Hepatocyte (in vitro differentiated cells): ENCODE measurements at regions not wholly inside any gene's neighbourhood (a gene's known extent, or its start where the extent isn't known, plus 50 kb on each side); places are given as distances from the start of the nearest gene placed in this dataset.

Source experiments
- DNase-seq: peaks from one replicate; pipeline ENCODE4 v3.0.0-alpha.2; 2016; ENCODE audit warnings: low spot score
- H2AFZ ChIP-seq: fragments of 200-600 bp; sonication (generic); 2 replicates; pipeline ENCODE4 v1.6.0; 2016; ENCODE audit warnings: antibody characterized with exemption, mild to moderate bottlenecking
- H3K27ac ChIP-seq: fragments of 200-600 bp; sonication (generic); 2 replicates; pipeline ENCODE4 v1.5.1; 2016; ENCODE audit warnings: mild to moderate bottlenecking
- H3K27me3 ChIP-seq: fragments of 200-600 bp; sonication (generic); 2 replicates; pipeline ENCODE4 v1.6.1; 2016
- H3K36me3 ChIP-seq: fragments of 200-600 bp; sonication (generic); replicated peaks from 2 replicates; pipeline ENCODE4 v1.5.1; 2016; ENCODE audit warnings: low read depth; ENCODE audit not compliant: insufficient read depth
- H3K4me1 ChIP-seq: fragments of 200-600 bp; sonication (generic); 2 replicates; pipeline ENCODE4 v1.5.1; 2016; ENCODE audit warnings: mild to moderate bottlenecking, moderate library complexity; ENCODE audit not compliant: insufficient read depth
- H3K4me2 ChIP-seq: fragments of 200-600 bp; sonication (generic); 2 replicates; pipeline ENCODE4 v1.6.0; 2016
- H3K4me3 ChIP-seq: fragments of 200-600 bp; sonication (generic); 2 replicates; pipeline ENCODE4 v1.5.1; 2016; ENCODE audit warnings: mild to moderate bottlenecking
- H3K79me2 ChIP-seq: fragments of 200-600 bp; sonication (generic); 2 replicates; pipeline ENCODE4 v1.6.0; 2017; ENCODE audit warnings: mild to moderate bottlenecking
- H3K9me2 ChIP-seq: fragments of 200-600 bp; sonication (generic); replicated peaks from 2 replicates; pipeline ENCODE4 v1.6.0; 2017; ENCODE audit warnings: mild to moderate bottlenecking; ENCODE audit not compliant: insufficient read depth
- H3K9me3 ChIP-seq: fragments of 200-600 bp; sonication (generic); 2 replicates; pipeline ENCODE4 v1.5.1; 2016; ENCODE audit warnings: low read depth, mild to moderate bottlenecking
- H4K20me1 ChIP-seq: fragments of 200-600 bp; sonication (generic); 2 replicates; pipeline ENCODE4 v1.6.0; 2016; ENCODE audit warnings: mild to moderate bottlenecking; ENCODE audit not compliant: insufficient read depth, poor library complexity, severe bottlenecking
- EZH2 ChIP-seq: fragments of 200-600 bp; sonication (generic); IDR thresholded peaks from 2 replicates; pipeline ENCODE4 v1.6.1; 2016; ENCODE audit warnings: antibody characterized with exemption, mild to moderate bottlenecking, borderline replicate concordance
- EZH2phosphoT487 ChIP-seq: fragments of 200-600 bp; sonication (generic); IDR thresholded peaks from one replicate; pipeline ENCODE4 v1.6.1; 2018; ENCODE audit warnings: antibody characterized with exemption, mild to moderate bottlenecking, low read depth, moderate library complexity; ENCODE audit not compliant: unreplicated experiment, severe bottlenecking
- WGBS: methylation state at CpG from one replicate; pipeline ENCODE4 v1.1.6; 2016; ENCODE audit warnings: low lambda C conversion rate; ENCODE audit errors: missing lambda C conversion rate; 5-methylcytosine and 5-hydroxymethylcytosine counted together
- TF ChIP-seq, protein P1 (sequence below): fragments of 200-600 bp; sonication (generic); IDR thresholded peaks from 2 replicates; pipeline ENCODE4 v1.5.1; 2016; ENCODE audit warnings: antibody characterized with exemption, mild to moderate bottlenecking; ENCODE audit not compliant: poor library complexity

DNA sequence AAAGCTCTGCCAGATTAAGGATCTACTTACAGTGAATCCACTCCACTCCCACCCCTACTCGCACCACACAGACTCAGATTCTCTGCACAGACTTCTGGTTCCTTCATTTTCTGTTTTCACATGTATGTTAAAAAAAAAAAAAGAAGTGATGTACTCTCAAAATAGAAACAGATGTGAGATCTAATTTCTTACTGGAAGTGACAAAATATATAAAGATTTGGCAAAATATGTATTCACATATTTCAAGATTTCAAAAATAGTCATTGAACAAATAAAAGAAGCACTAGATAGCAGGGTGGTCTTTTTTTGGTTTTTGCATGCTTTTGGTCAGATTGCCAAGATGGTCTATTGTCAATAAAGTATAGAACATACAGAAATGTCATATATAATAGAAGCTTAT lies 379.2 kb downstream of the TMEM167A start:
- no peak for DNase-seq
- no peaks in the 10 kb centered on the region for H3K79me2 ChIP-seq
- no peak overlapping the region for H3K4me3 ChIP-seq
- H3K36me3 ChIP-seq: no peaks in the 10 kb centered on the region
- TF ChIP-seq EZH2: no peak
- TF ChIP-seq, protein P1, sequence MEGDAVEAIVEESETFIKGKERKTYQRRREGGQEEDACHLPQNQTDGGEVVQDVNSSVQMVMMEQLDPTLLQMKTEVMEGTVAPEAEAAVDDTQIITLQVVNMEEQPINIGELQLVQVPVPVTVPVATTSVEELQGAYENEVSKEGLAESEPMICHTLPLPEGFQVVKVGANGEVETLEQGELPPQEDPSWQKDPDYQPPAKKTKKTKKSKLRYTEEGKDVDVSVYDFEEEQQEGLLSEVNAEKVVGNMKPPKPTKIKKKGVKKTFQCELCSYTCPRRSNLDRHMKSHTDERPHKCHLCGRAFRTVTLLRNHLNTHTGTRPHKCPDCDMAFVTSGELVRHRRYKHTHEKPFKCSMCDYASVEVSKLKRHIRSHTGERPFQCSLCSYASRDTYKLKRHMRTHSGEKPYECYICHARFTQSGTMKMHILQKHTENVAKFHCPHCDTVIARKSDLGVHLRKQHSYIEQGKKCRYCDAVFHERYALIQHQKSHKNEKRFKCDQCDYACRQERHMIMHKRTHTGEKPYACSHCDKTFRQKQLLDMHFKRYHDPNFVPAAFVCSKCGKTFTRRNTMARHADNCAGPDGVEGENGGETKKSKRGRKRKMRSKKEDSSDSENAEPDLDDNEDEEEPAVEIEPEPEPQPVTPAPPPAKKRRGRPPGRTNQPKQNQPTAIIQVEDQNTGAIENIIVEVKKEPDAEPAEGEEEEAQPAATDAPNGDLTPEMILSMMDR: no peak
- no peak for TF ChIP-seq EZH2phosphoT487
- H2AFZ ChIP-seq: no peak overlapping the region
- H3K27ac ChIP-seq: no peak overlapping the region
- H4K20me1 ChIP-seq: no peaks in the 10 kb centered on the region
- no peaks in the 10 kb centered on the region for H3K9me2 ChIP-seq
- no peaks in the 10 kb centered on the region for H3K9me3 ChIP-seq
- 94% methylated on average over 1 of the region's 1 CpG for WGBS
- H3K4me2 ChIP-seq: no peak overlapping the region
- no peaks in the 10 kb centered on the region for H3K27me3 ChIP-seq
- H3K4me1 ChIP-seq: no peaks in the 10 kb centered on the region

DNA sequence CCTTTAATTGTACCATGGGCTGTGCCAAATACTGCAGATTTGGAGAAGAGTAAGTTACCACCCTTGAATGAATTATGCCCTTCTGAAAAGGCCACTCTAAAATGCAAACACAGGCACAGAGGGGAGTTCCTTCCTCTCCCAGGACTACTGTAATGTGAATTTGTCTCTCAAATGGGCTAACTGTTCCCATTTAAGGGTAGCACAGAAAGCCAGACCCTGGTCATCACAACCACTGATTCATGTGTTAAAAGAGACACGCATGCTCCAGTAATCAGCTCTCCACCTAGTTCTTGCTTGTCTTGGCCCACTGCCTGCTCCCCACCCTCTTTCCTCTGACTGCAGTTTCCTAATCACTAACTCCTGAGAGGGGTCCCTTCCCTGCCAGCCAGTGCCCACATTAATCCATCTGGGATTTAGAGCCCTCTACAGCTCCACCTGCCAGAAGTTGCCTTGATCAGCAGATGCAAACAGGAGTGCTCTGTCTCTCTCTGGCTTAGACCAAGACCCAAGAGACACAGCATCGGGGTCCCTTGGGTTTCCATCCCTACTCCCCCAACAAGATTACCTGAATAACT lies 382.4 kb downstream of the TMEM167A start:
- TF ChIP-seq EZH2 (no peak), EZH2phosphoT487 (no peak)
- TF ChIP-seq, protein P1: no peak
- Histone ChIP-seq H3K79me2 (no peaks in the 10 kb centered on the region), H3K27me3 (no peaks in the 10 kb centered on the region), H3K9me3 (no peaks in the 10 kb centered on the region), H3K36me3 (no peaks in the 10 kb centered on the region), H3K4me2 (no peak overlapping the region), H3K4me3 (no peak overlapping the region), H2AFZ (no peak overlapping the region), H3K4me1 (no peaks in the 10 kb centered on the region), H3K9me2 (no peaks in the 10 kb centered on the region), H4K20me1 (no peaks in the 10 kb centered on the region), H3K27ac (no peak overlapping the region)
- 93% methylated on average over 2 of the region's 2 CpGs for WGBS
- DNase-seq: no peak

DNA sequence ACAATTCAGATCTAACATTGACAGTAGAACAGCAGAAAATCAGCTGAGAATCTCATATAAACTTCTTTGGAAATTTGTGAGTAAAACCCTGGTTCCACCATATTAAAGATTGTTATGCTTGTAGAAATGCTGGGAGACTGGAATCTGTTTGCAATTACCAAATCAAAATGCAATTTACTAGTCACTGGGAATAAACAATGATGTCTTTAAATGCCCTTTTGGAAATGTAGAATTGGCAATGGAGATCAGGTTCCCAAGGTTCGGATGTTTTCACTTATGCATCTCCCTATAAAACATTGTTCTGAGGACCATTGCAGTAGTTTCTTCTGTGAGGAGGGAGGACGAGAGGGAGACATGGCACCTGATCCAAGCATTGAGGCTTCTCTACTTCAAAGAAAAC lies 384.4 kb downstream of the TMEM167A start:
- H3K27me3 ChIP-seq: no peaks in the 10 kb centered on the region
- H3K4me2 ChIP-seq: no peak overlapping the region
- WGBS: 58% methylated on average over 2 of the region's 2 CpGs
- no peaks in the 10 kb centered on the region for H3K9me3 ChIP-seq
- no peaks in the 10 kb centered on the region for H3K79me2 ChIP-seq
- H2AFZ ChIP-seq: no peak overlapping the region
- H4K20me1 ChIP-seq: no peaks in the 10 kb centered on the region
- no peaks in the 10 kb centered on the region for H3K9me2 ChIP-seq
- TF ChIP-seq EZH2 (no peak), EZH2phosphoT487 (no peak)
- TF ChIP-seq, protein P1: no peak
- no peak overlapping the region for H3K27ac ChIP-seq
- H3K36me3 ChIP-seq: no peaks in the 10 kb centered on the region
- no peak overlapping the region for H3K4me3 ChIP-seq
- no peaks in the 10 kb centered on the region for H3K4me1 ChIP-seq
- no peak for DNase-seq
